H1 (cell line): ENCODE measurements at regions not wholly inside any gene's neighbourhood (a gene's known extent, or its start where the extent isn't known, plus 50 kb on each side); places are given as distances from the start of the nearest gene placed in this dataset.

Experiments
- CTCF ChIA-PET: fragments of 300-600 bp; sonication (Branson Sonifier 250); formaldehyde crosslinking; loops from one replicate; lab custom pipeline; 2021; ENCODE audit not compliant: partially characterized antibody; lab: Charles Lee
- POLR2A ChIA-PET: fragments of 300-600 bp; sonication (Branson Sonifier 250); formaldehyde crosslinking; loops from one replicate; lab custom pipeline; 2021; ENCODE audit warnings: inconsistent platforms; ENCODE audit not compliant: partially characterized antibody; lab: Charles Lee
- DNase-seq, 2 experiments: peaks; one replicate each; pipeline versions ENCODE4 v3.0.0 to v3.0.0-alpha.2; 2010 to 2022; ENCODE audit warnings: low spot score in 2 of 2, low read depth in 1 of 2, mixed read lengths in 1 of 2
- FAIRE-seq: peaks from 2 replicates; lab custom pipeline; 2011; peaks lifted over from hg19 to GRCh38; lab: Jason Lieb, UNC
- H2AFZ ChIP-seq: 2 replicates; pipeline ENCODE4 v1.8.1; 2012; ENCODE audit warnings: low read length, inconsistent platforms
- H2AK5ac ChIP-seq: 2 replicates; pipeline ENCODE4 v1.6.1; 2013; ENCODE audit warnings: low read depth, low read length
- H2BK120ac ChIP-seq: replicated peaks from 2 replicates; pipeline ENCODE3; 2013; ENCODE audit warnings: low read depth, low read length, inconsistent platforms
- H2BK12ac ChIP-seq: 2 replicates; pipeline ENCODE4 v1.6.1; 2013; ENCODE audit warnings: low read depth, low read length
- H2BK15ac ChIP-seq: 2 replicates; pipeline ENCODE4 v1.6.1; 2013; ENCODE audit warnings: low read length
- H2BK20ac ChIP-seq: 2 replicates; pipeline ENCODE4 v1.6.1; 2013; ENCODE audit warnings: low read length
- H2BK5ac ChIP-seq: 2 replicates; pipeline ENCODE4 v1.6.1; 2013; ENCODE audit warnings: low read depth, low read length
- H3K14ac ChIP-seq: 2 replicates; pipeline ENCODE4 v1.6.1; 2013; ENCODE audit warnings: inconsistent platforms; ENCODE audit not compliant: insufficient read length
- H3K18ac ChIP-seq: 2 replicates; pipeline ENCODE4 v1.6.1; 2013; ENCODE audit warnings: low read length; ENCODE audit errors: extremely low read depth
- H3K23ac ChIP-seq: 2 replicates; pipeline ENCODE4 v1.6.1; 2013; ENCODE audit warnings: inconsistent platforms; ENCODE audit not compliant: insufficient read length
- H3K23me2 ChIP-seq: 2 replicates; pipeline ENCODE4 v1.6.1; 2013; ENCODE audit warnings: low read depth, low read length
- H3K27ac ChIP-seq: 2 replicates; pipeline ENCODE4 v1.6.1; 2011; ENCODE audit warnings: low read depth, low read length, inconsistent platforms
- H3K27me3 ChIP-seq, 4 experiments: replicated peaks in 1 of 4; 1 replicate in 1 of 4; 2 replicates in 3 of 4; pipeline versions ENCODE4 v1.6.1 to v1.8.1; 2011 to 2013; ENCODE audit warnings: low read length in 3 of 4, mild to moderate bottlenecking in 3 of 4, inconsistent platforms in 2 of 4, mixed read lengths in 2 of 4, moderate library complexity in 1 of 4; ENCODE audit not compliant: control insufficient read depth in 3 of 4, insufficient read depth in 3 of 4; ENCODE audit errors: extremely low read depth in 1 of 4
- H3K36me3 ChIP-seq, 4 experiments: 2 replicates each; pipeline versions ENCODE4 v1.6.1 to v1.8.1; 2011 to 2013; ENCODE audit warnings: mild to moderate bottlenecking in 4 of 4, low read length in 3 of 4, moderate library complexity in 2 of 4, control low read depth in 1 of 4, inconsistent platforms in 1 of 4; ENCODE audit not compliant: insufficient read depth in 4 of 4, control insufficient read depth in 2 of 4
- H3K4ac ChIP-seq: replicated peaks from 2 replicates; pipeline ENCODE3; 2013; ENCODE audit warnings: low read length, low read depth, mixed read lengths, inconsistent platforms; ENCODE audit not compliant: insufficient read length
- H3K4me1 ChIP-seq, 4 experiments: replicated peaks in 1 of 4; 1 replicate in 1 of 4; 2 replicates in 3 of 4; pipeline versions ENCODE4 v1.6.1 to v1.8.1; 2011 to 2013; ENCODE audit warnings: low read length in 3 of 4, inconsistent platforms in 2 of 4, mixed read lengths in 1 of 4; ENCODE audit not compliant: insufficient read depth in 4 of 4, control insufficient read depth in 3 of 4
- H3K4me2 ChIP-seq, 2 experiments: 2 replicates each; pipeline versions ENCODE4 v1.6.1 to v1.8.1; 2011 to 2013; ENCODE audit warnings: low read depth in 2 of 2, low read length in 2 of 2, control low read depth in 1 of 2, inconsistent platforms in 1 of 2, mild to moderate bottlenecking in 1 of 2; ENCODE audit not compliant: insufficient read depth in 1 of 2
- H3K4me3 ChIP-seq, 4 experiments: fragments of 200-600, 300-600 bp in 1 of 4; sonication (generic), shearing (Covaris generic), sonication (Bioruptor Twin) in 1 of 4; 2 replicates each; pipeline versions ENCODE4 v1.5.1 to v1.8.1; 2011 to 2016; ENCODE audit warnings: low read length in 4 of 4, low read depth in 3 of 4, control low read depth in 2 of 4, inconsistent platforms in 2 of 4, mild to moderate bottlenecking in 2 of 4, mixed read lengths in 1 of 4, moderate library complexity in 1 of 4; ENCODE audit not compliant: insufficient read depth in 2 of 4; ENCODE audit errors: extremely low read depth in 1 of 4
- H3K56ac ChIP-seq: replicated peaks from 2 replicates; pipeline ENCODE3; 2013; ENCODE audit warnings: low read depth, mild to moderate bottlenecking, mixed read lengths, low read length, inconsistent platforms; ENCODE audit not compliant: insufficient read length
- H3K79me1 ChIP-seq: 2 replicates; pipeline ENCODE4 v1.6.1; 2013; ENCODE audit warnings: low read depth, low read length, control low read depth
- H3K79me2 ChIP-seq, 2 experiments: 2 replicates each; pipeline versions ENCODE4 v1.6.1 to v1.8.1; 2012 to 2013; ENCODE audit warnings: low read length in 2 of 2, mild to moderate bottlenecking in 2 of 2, inconsistent platforms in 1 of 2; ENCODE audit not compliant: insufficient read depth in 2 of 2, control insufficient read depth in 1 of 2
- H3K9ac ChIP-seq, 4 experiments: replicated peaks in 1 of 4; 1 replicate in 1 of 4; 2 replicates in 3 of 4; pipeline versions ENCODE4 v1.6.1 to v1.8.1; 2011 to 2013; ENCODE audit warnings: low read depth in 3 of 4, low read length in 3 of 4, control low read depth in 2 of 4, mild to moderate bottlenecking in 2 of 4, moderate library complexity in 2 of 4, inconsistent platforms in 1 of 4; ENCODE audit errors: extremely low read depth in 1 of 4
- H3K9me3 ChIP-seq, 2 experiments: 2 replicates each; pipeline versions ENCODE4 v1.6.1 to v1.8.1; 2012 to 2013; ENCODE audit warnings: mild to moderate bottlenecking in 2 of 2, moderate library complexity in 2 of 2, control low read depth in 1 of 2, inconsistent platforms in 1 of 2, low read depth in 1 of 2, low read length in 1 of 2, mixed read lengths in 1 of 2; ENCODE audit not compliant: insufficient read depth in 2 of 2
- H4K20me1 ChIP-seq, 2 experiments: replicated peaks in 1 of 2; 2 replicates each; pipeline versions ENCODE3 to v1.8.1; 2011 to 2013; ENCODE audit warnings: inconsistent platforms in 2 of 2, low read length in 2 of 2, mild to moderate bottlenecking in 1 of 2; ENCODE audit not compliant: insufficient read depth in 2 of 2, control insufficient read depth in 1 of 2
- H4K5ac ChIP-seq: 2 replicates; pipeline ENCODE4 v1.6.1; 2013; ENCODE audit warnings: low read length, low read depth, mixed read lengths, inconsistent platforms; ENCODE audit not compliant: insufficient read length
- H4K8ac ChIP-seq: 2 replicates; pipeline ENCODE4 v1.8.0; 2013; ENCODE audit warnings: mild to moderate bottlenecking, moderate library complexity, low read length, inconsistent platforms; ENCODE audit not compliant: insufficient read depth; ENCODE audit errors: extremely low read depth
- H4K91ac ChIP-seq: replicated peaks from 2 replicates; pipeline ENCODE3; 2013; ENCODE audit warnings: low read length, mixed read lengths, inconsistent platforms; ENCODE audit not compliant: insufficient read length
- CBX8 ChIP-seq: fragments of 300-800, 300-1000 bp; sonication (generic); IDR thresholded peaks from 2 replicates; pipeline ENCODE4 v1.7.1; 2016; ENCODE audit warnings: low read depth, low read length, borderline replicate concordance
- CHD1 ChIP-seq: IDR thresholded peaks from 2 replicates; pipeline ENCODE4 v1.6.1; 2012; ENCODE audit warnings: low read depth, low read length, improper control_type of control experiment
- EP300 ChIP-seq, 2 experiments: IDR thresholded peaks; 1 replicate in 1 of 2; 2 replicates in 1 of 2; pipeline ENCODE4 v1.6.1; 2011 to 2012; ENCODE audit warnings: low read depth in 2 of 2, low read length in 2 of 2, mild to moderate bottlenecking in 2 of 2, borderline replicate concordance in 1 of 2, inconsistent platforms in 1 of 2, moderate library complexity in 1 of 2
- RFX5 ChIP-seq: IDR thresholded peaks from 2 replicates; pipeline ENCODE4 v1.6.1; 2011; ENCODE audit warnings: low read depth, low read length, improper control_type of control experiment, borderline replicate concordance
- TCF12 ChIP-seq: IDR thresholded peaks from 2 replicates; pipeline ENCODE4 v1.6.1; 2011; ENCODE audit warnings: low read depth, mild to moderate bottlenecking, low read length
- YY1 ChIP-seq: IDR thresholded peaks from 2 replicates; pipeline ENCODE4 v1.6.1; 2011; ENCODE audit warnings: low read depth, mild to moderate bottlenecking, low read length
- WGBS, 2 experiments: shearing (Covaris generic) in 1 of 2; methylation state at CpG; one replicate each; pipeline versions ENCODE4 v1.1.6 to v1.1.7; 2013 to 2015; ENCODE audit warnings: low lambda C conversion rate in 2 of 2, mixed read lengths in 2 of 2, inconsistent platforms in 1 of 2, low coverage in 1 of 2, missing lambda C conversion rate in 1 of 2; ENCODE audit not compliant: insufficient replicate concordance in 2 of 2, insufficient coverage in 1 of 2, insufficient read length in 1 of 2; ENCODE audit errors: extremely low coverage in 1 of 2, missing lambda C conversion rate in 1 of 2; 5-methylcytosine and 5-hydroxymethylcytosine counted together
- TF ChIP-seq, protein P1 (sequence below): IDR thresholded peaks from 2 replicates; pipeline ENCODE4 v1.6.1; 2011; ENCODE audit warnings: low read length, improper control_type of control experiment

GRCh38 chr1:199706826-199707606 lies 320.5 kb upstream of the NR5A2 start:
- 88% methylated on average over 3 of the region's 5 CpGs; no CpG with 5 or more reads in 1 of the 2 experiments for WGBS, 2 experiments
- Histone ChIP-seq H3K27me3 (no peaks in the 10 kb centered on the region), H3K4ac (no peak overlapping the region), H2BK15ac (no peak overlapping the region), H4K5ac (no peak overlapping the region), H3K14ac (no peak overlapping the region), H3K36me3 (no peaks in the 10 kb centered on the region), H2BK20ac (no peak overlapping the region), H4K20me1 (no peaks in the 10 kb centered on the region), H3K9me3 (peaks cover 5 to 9% of the 10 kb centered on the region in 2 experiments; a peak in 3 of 4 replicates), H3K4me3 (no peak overlapping the region), H4K91ac (no peak overlapping the region), H3K4me2 (no peak overlapping the region), H3K79me1 (no peaks in the 10 kb centered on the region), H2BK12ac (no peak overlapping the region), H3K23me2 (no peaks in the 10 kb centered on the region), H3K18ac (no peak overlapping the region), H3K23ac (no peak overlapping the region), H4K8ac (no peak overlapping the region), H3K4me1 (no peaks in the 10 kb centered on the region), H2AFZ (no peak overlapping the region), H3K9ac (no peak overlapping the region), H3K79me2 (no peaks in the 10 kb centered on the region), H3K27ac (no peak overlapping the region), H2BK5ac (no peak overlapping the region), H2BK120ac (no peak overlapping the region), H2AK5ac (no peak overlapping the region), H3K56ac (no peak overlapping the region)
- POLR2A ChIA-PET, result no interaction called here
- FAIRE-seq, result no peak
- TF ChIP-seq YY1 (no peak), TCF12 (no peak), CBX8 (no peak), EP300 (IDR thresholded peaks at IDR 0.05; ENCODE audit: borderline replicate concordance in 1 of 2, low read depth in 2 of 2, low read length in 2 of 2) (no peak), RFX5 (no peak), CHD1 (no peak)
- TF ChIP-seq, protein P1, sequence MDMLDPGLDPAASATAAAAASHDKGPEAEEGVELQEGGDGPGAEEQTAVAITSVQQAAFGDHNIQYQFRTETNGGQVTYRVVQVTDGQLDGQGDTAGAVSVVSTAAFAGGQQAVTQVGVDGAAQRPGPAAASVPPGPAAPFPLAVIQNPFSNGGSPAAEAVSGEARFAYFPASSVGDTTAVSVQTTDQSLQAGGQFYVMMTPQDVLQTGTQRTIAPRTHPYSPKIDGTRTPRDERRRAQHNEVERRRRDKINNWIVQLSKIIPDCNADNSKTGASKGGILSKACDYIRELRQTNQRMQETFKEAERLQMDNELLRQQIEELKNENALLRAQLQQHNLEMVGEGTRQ, result no peak
- DNase-seq, result no peak
- CTCF ChIA-PET, result interaction anchor here (0.6 kb wide), 1 partner anchor 31 kb away, joined by 3 read pairs; no protein-coding TSS in a partner anchor
